Naive thymus-derived CD4-positive, alpha-beta T cell (primary cell): ENCODE measurements at regions not wholly inside any gene's neighbourhood (a gene's known extent, or its start where the extent isn't known, plus 50 kb on each side); places are given as distances from the start of the nearest gene placed in this dataset.

Experiments
- ATAC-seq: fragments of 150-1000 bp; cut with Tn5 transposase; 2 replicates; pipeline ENCODE4 v1.10.0; 2021; ENCODE audit warnings: mild to moderate bottlenecking, moderate library complexity
- CTCF ChIA-PET: fragments of 350-600 bp; sonication (Branson Sonifier 250); formaldehyde crosslinking; loops from one replicate; lab custom pipeline; 2021; ENCODE audit warnings: antibody characterized with exemption; lab: Charles Lee
- POLR2A ChIA-PET: fragments of 350-600 bp; sonication (Branson Sonifier 250); formaldehyde crosslinking; loops from one replicate; lab custom pipeline; 2021; ENCODE audit warnings: antibody characterized with exemption, inconsistent platforms; lab: Charles Lee
- DNase-seq, 9 donors: peaks; one replicate each; pipeline versions ENCODE4 v3.0.0 to v3.0.0-alpha.2; 2020 to 2022; ENCODE audit warnings: mixed read lengths in 1 of 9
- H3K27ac ChIP-seq: one replicate; pipeline ENCODE4 v1.7.0; 2013; ENCODE audit warnings: mild to moderate bottlenecking, low read depth, low read length, moderate library complexity
- H3K27me3 ChIP-seq, 2 donors: one replicate each; pipeline ENCODE4 v1.7.0; 2013; ENCODE audit warnings: low read length in 2 of 2, mild to moderate bottlenecking in 2 of 2, moderate library complexity in 2 of 2; ENCODE audit not compliant: control insufficient read depth in 2 of 2, insufficient read depth in 2 of 2
- H3K36me3 ChIP-seq, 3 experiments: 1 replicate in 2 of 3; 2 replicates in 1 of 3; pipeline ENCODE4 v1.7.0; 2013; ENCODE audit warnings: low read length in 3 of 3, mild to moderate bottlenecking in 3 of 3, moderate library complexity in 1 of 3; ENCODE audit not compliant: insufficient read depth in 3 of 3, control insufficient read depth in 2 of 3
- H3K4me1 ChIP-seq, 2 donors: one replicate each; pipeline ENCODE4 v1.7.0; 2013; ENCODE audit warnings: low read length in 2 of 2, mild to moderate bottlenecking in 2 of 2, moderate library complexity in 1 of 2; ENCODE audit not compliant: control insufficient read depth in 2 of 2, insufficient read depth in 2 of 2
- H3K4me3 ChIP-seq: 2 replicates; pipeline ENCODE4 v1.7.0; 2013; ENCODE audit warnings: mild to moderate bottlenecking, low read length
- H3K9me3 ChIP-seq, 3 experiments: 1 replicate in 2 of 3; 2 replicates in 1 of 3; pipeline ENCODE4 v1.7.0; 2013; ENCODE audit warnings: low read length in 3 of 3; ENCODE audit not compliant: control insufficient read depth in 2 of 3
- H3K27ac Mint-ChIP-seq, 9 donors: one replicate each; pipeline ENCODE4 v1.8.0; 2020 to 2022; ENCODE audit warnings: mixed read lengths in 9 of 9, mild to moderate bottlenecking in 8 of 9, moderate library complexity in 5 of 9, inconsistent platforms in 2 of 9
- H3K27me3 Mint-ChIP-seq, 5 donors: one replicate each; pipeline ENCODE4 v1.8.0; 2021 to 2022; ENCODE audit warnings: mixed read lengths in 5 of 5, mild to moderate bottlenecking in 1 of 5
- H3K36me3 Mint-ChIP-seq, 5 donors: one replicate each; pipeline ENCODE4 v1.8.0; 2020 to 2022; ENCODE audit warnings: mixed read lengths in 5 of 5, mild to moderate bottlenecking in 3 of 5, inconsistent platforms in 1 of 5
- H3K4me1 Mint-ChIP-seq, 7 donors: one replicate each; pipeline ENCODE4 v1.8.0; 2020 to 2022; ENCODE audit warnings: mixed read lengths in 7 of 7, mild to moderate bottlenecking in 3 of 7, inconsistent platforms in 1 of 7
- H3K4me3 Mint-ChIP-seq, 10 donors: one replicate each; pipeline ENCODE4 v1.8.0; 2020 to 2022; ENCODE audit warnings: mild to moderate bottlenecking in 10 of 10, mixed read lengths in 10 of 10, moderate library complexity in 6 of 10, inconsistent platforms in 2 of 10
- H3K9me3 Mint-ChIP-seq, 11 donors: one replicate each; pipeline ENCODE4 v1.8.0; 2020 to 2022; ENCODE audit warnings: mixed read lengths in 11 of 11, mild to moderate bottlenecking in 4 of 11, inconsistent platforms in 1 of 11, moderate library complexity in 1 of 11
- intact Hi-C, 2 donors: fragments of 100-400 bp; cut with micrococcal nuclease; formaldehyde crosslinking; loops; one replicate each; pipeline ENCODE4 v1.15.1; 2023

- intact Hi-C loops, result no loop called here
- CTCF ChIA-PET, result interaction anchor here (5.6 kb wide), 1 partner anchor 96 kb away, joined by 76 read pairs; no protein-coding TSS in a partner anchor
- peaks cover 0 to 18% (median 10%) of the 10 kb centered on the region in 5 donors for H3K27me3 Mint-ChIP-seq
- DNase-seq, result no peak
- H3K9me3 Mint-ChIP-seq, result no peaks in the 10 kb centered on the region
- no peak overlapping the region for H3K4me3 Mint-ChIP-seq
- no peak overlapping the region for H3K27ac ChIP-seq
- no peaks in the 10 kb centered on the region for H3K36me3 ChIP-seq
- no peak overlapping the region for H3K27ac Mint-ChIP-seq
- H3K4me1 Mint-ChIP-seq, result peaks cover 0 to 4% (median 0%) of the 10 kb centered on the region in 7 donors
- no peaks in the 10 kb centered on the region for H3K9me3 ChIP-seq
- no peak overlapping the region for H3K4me3 ChIP-seq
- POLR2A ChIA-PET, result no interaction called here
- H3K27me3 ChIP-seq, result no peaks in the 10 kb centered on the region
- no peaks in the 10 kb centered on the region for H3K36me3 Mint-ChIP-seq
- H3K4me1 ChIP-seq, result no peaks in the 10 kb centered on the region
- ATAC-seq, result peak; percentile 73
Measured at GRCh38 chr9:33718987-33719386, 76.4 kb upstream of the PRSS3 start.

- Mint-ChIP-seq H3K9me3 (peaks cover 0 to 5% (median 0%) of the 10 kb centered on the region in 11 donors), H3K4me1 (peaks cover 0 to 4% (median 0%) of the 10 kb centered on the region in 7 donors), H3K36me3 (no peaks in the 10 kb centered on the region), H3K27ac (peak overlapping the region in 1 of 9 donors; percentile 9), H3K27me3 (peaks cover 5 to 20% (median 13%) of the 10 kb centered on the region in 5 donors), H3K4me3 (peak overlapping the region in 7 of 10 donors; percentile 5 to 81 (median 28))
- Histone ChIP-seq H3K4me3 (no peak overlapping the region), H3K9me3 (no peaks in the 10 kb centered on the region), H3K36me3 (no peaks in the 10 kb centered on the region), H3K27me3 (no peaks in the 10 kb centered on the region), H3K4me1 (no peaks in the 10 kb centered on the region), H3K27ac (no peak overlapping the region)
- POLR2A ChIA-PET, result no interaction called here
- ATAC-seq, result peak; percentile 44
- intact Hi-C loops, result loop anchor here (5.0 to 10.0 kb wide), 2 partner anchors 317 to 1135 kb away; partner anchors contain the start of gene AQP7 (in 1 of the 2)
- peak in 4 of 9 donors; percentile 7 to 42 (median 28) for DNase-seq
- CTCF ChIA-PET, result interaction anchor here (1.9 to 5.6 kb wide), 2 partner anchors 10 to 96 kb away, joined by 7 to 76 read pairs; no protein-coding TSS in a partner anchor
Measured at GRCh38 chr9:33719581-33720374, 75.6 kb upstream of the PRSS3 start.

GRCh38 chr9:33721674-33722358 is 73.5 kb upstream of the PRSS3 start:
- ATAC-seq, result peak; percentile 93
- Mint-ChIP-seq H3K27ac (peak overlapping the region in 3 of 9 donors; percentile 22 to 55 (median 49)), H3K36me3 (no peaks in the 10 kb centered on the region), H3K27me3 (peaks cover 5 to 27% (median 13%) of the 10 kb centered on the region in 5 donors), H3K4me3 (peak overlapping the region in 1 of 10 donors; percentile 32), H3K9me3 (peaks cover 0 to 5% (median 0%) of the 10 kb centered on the region in 11 donors), H3K4me1 (peaks cover 0 to 4% (median 0%) of the 10 kb centered on the region in 7 donors)
- peak; percentile 68 to 90 (median 86) for DNase-seq
- no peak overlapping the region for H3K27ac ChIP-seq
- no peaks in the 10 kb centered on the region for H3K9me3 ChIP-seq
- POLR2A ChIA-PET, result no interaction called here
- intact Hi-C loops, result loop anchor here (1.0 to 10.0 kb wide), 6 partner anchors 98 to 1137 kb away; partner anchors contain the start of gene AQP7 (in 1 of the 2)
- no peaks in the 10 kb centered on the region for H3K4me1 ChIP-seq
- CTCF ChIA-PET, result interaction anchor here (0.9 to 5.6 kb wide), 8 partner anchors 9 to 347 kb away, joined by 3 to 76 read pairs (median 5); no protein-coding TSS in a partner anchor
- no peaks in the 10 kb centered on the region for H3K27me3 ChIP-seq
- no peak overlapping the region for H3K4me3 ChIP-seq
- no peaks in the 10 kb centered on the region for H3K36me3 ChIP-seq

DNA sequence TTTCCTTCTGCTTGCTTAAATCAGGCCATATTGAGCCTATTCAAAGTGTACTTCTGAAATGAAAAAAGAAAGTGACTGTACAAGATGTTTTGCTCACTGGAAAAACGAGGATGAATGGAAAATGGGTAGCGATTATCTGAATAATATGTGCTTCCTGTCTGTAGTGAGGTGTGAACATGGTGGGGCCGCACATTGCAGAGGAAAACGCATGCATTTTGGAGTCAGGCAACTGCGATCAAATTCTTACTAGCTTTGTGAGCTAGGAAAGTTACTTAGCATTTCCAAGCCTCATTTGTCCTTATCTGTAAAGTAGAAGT is 73.0 kb upstream of the PRSS3 start:
- Mint-ChIP-seq H3K9me3 (peaks cover 0 to 5% (median 0%) of the 10 kb centered on the region in 11 donors), H3K27me3 (peaks cover 5 to 29% (median 15%) of the 10 kb centered on the region in 5 donors), H3K36me3 (no peaks in the 10 kb centered on the region), H3K4me3 (no peak overlapping the region), H3K4me1 (peaks cover 0 to 4% (median 0%) of the 10 kb centered on the region in 7 donors), H3K27ac (peak overlapping the region in 2 of 9 donors; percentile 22 to 55)
- POLR2A ChIA-PET, result no interaction called here
- Histone ChIP-seq H3K36me3 (no peaks in the 10 kb centered on the region), H3K4me1 (no peaks in the 10 kb centered on the region), H3K27ac (no peak overlapping the region), H3K4me3 (no peak overlapping the region), H3K27me3 (no peaks in the 10 kb centered on the region), H3K9me3 (no peaks in the 10 kb centered on the region)
- intact Hi-C loops, result loop anchor here (1.0 to 10.0 kb wide), 6 partner anchors 98 to 1138 kb away; partner anchors contain the start of gene AQP7 (in 1 of the 2)
- CTCF ChIA-PET, result interaction anchor here (0.6 to 5.6 kb wide), 6 partner anchors 15 to 351 kb away, joined by 3 to 76 read pairs (median 5); no protein-coding TSS in a partner anchor
- ATAC-seq, result no peak
- no peak for DNase-seq

DNA sequence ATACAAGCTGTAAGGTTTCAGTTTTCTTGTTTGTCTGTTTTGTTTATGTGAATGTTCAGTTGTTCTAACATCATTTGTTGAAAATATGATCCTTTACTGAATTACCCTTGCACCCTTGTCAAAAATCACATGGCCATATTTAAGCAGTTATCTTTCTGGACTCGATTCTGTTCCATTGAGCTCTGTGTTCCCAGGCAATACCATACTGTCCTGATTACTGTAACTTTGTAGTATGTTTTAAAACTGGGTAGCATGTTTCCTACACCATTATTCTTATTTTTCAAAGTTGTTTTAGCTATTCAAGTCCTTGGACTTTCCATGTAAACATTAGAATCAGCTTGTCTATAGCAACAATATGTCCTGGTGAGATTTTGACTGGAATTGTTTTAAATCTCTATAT is 66.7 kb upstream of the PRSS3 start:
- peaks cover 0 to 11% (median 4%) of the 10 kb centered on the region in 11 donors for H3K9me3 Mint-ChIP-seq
- no peak overlapping the region for H3K27ac Mint-ChIP-seq
- H3K4me1 ChIP-seq, result no peaks in the 10 kb centered on the region
- DNase-seq, result no peak
- H3K27me3 Mint-ChIP-seq, result peaks cover 18 to 33% (median 25%) of the 10 kb centered on the region in 5 donors
- H3K4me1 Mint-ChIP-seq, result no peaks in the 10 kb centered on the region
- H3K27me3 ChIP-seq, result no peaks in the 10 kb centered on the region
- H3K36me3 Mint-ChIP-seq, result peaks cover 0 to 4% (median 0%) of the 10 kb centered on the region in 5 donors
- H3K4me3 ChIP-seq, result no peak overlapping the region
- H3K27ac ChIP-seq, result no peak overlapping the region
- POLR2A ChIA-PET, result no interaction called here
- no peak for ATAC-seq
- intact Hi-C loops, result loop anchor here in 1 of 2 donors (10.0 kb wide), 1 partner anchor 1144 kb away; no protein-coding TSS in a partner anchor
- CTCF ChIA-PET, result interaction anchor here (0.6 to 0.9 kb wide), 2 partner anchors 87 to 104 kb away, joined by 3 to 4 read pairs; no protein-coding TSS in a partner anchor
- no peaks in the 10 kb centered on the region for H3K9me3 ChIP-seq
- no peaks in the 10 kb centered on the region for H3K36me3 ChIP-seq
- H3K4me3 Mint-ChIP-seq, result no peak overlapping the region

GRCh38 chr9:33731142-33731541 is 64.2 kb upstream of the PRSS3 start:
- no peak for DNase-seq
- Mint-ChIP-seq H3K4me3 (no peak overlapping the region), H3K4me1 (no peaks in the 10 kb centered on the region), H3K9me3 (peaks cover 0 to 13% (median 2%) of the 10 kb centered on the region in 11 donors), H3K27me3 (peaks cover 23 to 40% (median 26%) of the 10 kb centered on the region in 5 donors), H3K27ac (no peak overlapping the region), H3K36me3 (peaks cover 0 to 4% (median 0%) of the 10 kb centered on the region in 5 donors)
- Histone ChIP-seq H3K4me1 (no peaks in the 10 kb centered on the region), H3K9me3 (no peaks in the 10 kb centered on the region), H3K4me3 (no peak overlapping the region), H3K36me3 (no peaks in the 10 kb centered on the region), H3K27ac (no peak overlapping the region), H3K27me3 (no peaks in the 10 kb centered on the region)
- intact Hi-C loops, result no loop called here
- ChIA-PET POLR2A (no interaction called here), CTCF (interaction anchor here (0.6 kb wide), 1 partner anchor 66 kb away, joined by 3 read pairs; no protein-coding TSS in a partner anchor)
- no peak for ATAC-seq
